ENCODE measurements at regions not wholly inside any gene's neighbourhood (a gene's known extent, or its start where the extent isn't known, plus 50 kb on each side); places are given as distances from the start of the nearest gene placed in this dataset.

GRCh38 chr17:45697076-45697475 lies 87.0 kb upstream of the CRHR1 start:
- no peak for TF ChIP-seq CTCF (IDR thresholded peaks at IDR 0.05)
- Mint-ChIP-seq H3K9me3 (ENCODE audit: low read depth) (no peaks in the 10 kb centered on the region), H3K4me1 (ENCODE audit: low read depth) (no peaks in the 10 kb centered on the region), H3K27me3 (ENCODE audit: low read depth) (peaks cover 42% of the 10 kb centered on the region), H3K27ac (ENCODE audit: unreplicated experiment) (no peak overlapping the region), H3K36me3 (ENCODE audit: low read depth) (peaks cover 2% of the 10 kb centered on the region), H3K4me3 (ENCODE audit: unreplicated experiment) (no peak overlapping the region)
- no peak for DNase-seq (ENCODE audit: low spot score)

GRCh38 chr17:45700171-45701090 lies 83.7 kb upstream of the CRHR1 start:
- H3K4me1 Mint-ChIP-seq (ENCODE audit: low read depth) = no peaks in the 10 kb centered on the region
- H3K27me3 Mint-ChIP-seq (ENCODE audit: low read depth) = peaks cover 42% of the 10 kb centered on the region
- H3K27ac Mint-ChIP-seq (ENCODE audit: unreplicated experiment) = no peak overlapping the region
- TF ChIP-seq CTCF (IDR thresholded peaks at IDR 0.05) = no peak
- no peaks in the 10 kb centered on the region for H3K9me3 Mint-ChIP-seq (ENCODE audit: low read depth)
- H3K4me3 Mint-ChIP-seq (ENCODE audit: unreplicated experiment) = no peak overlapping the region
- DNase-seq (ENCODE audit: low spot score) = no peak
- no peaks in the 10 kb centered on the region for H3K36me3 Mint-ChIP-seq (ENCODE audit: low read depth)

- TF ChIP-seq CTCF (IDR thresholded peaks at IDR 0.05) = no peak
- H3K4me3 Mint-ChIP-seq (ENCODE audit: unreplicated experiment) = no peak overlapping the region
- no peak for DNase-seq (ENCODE audit: low spot score)
Measured at GRCh38 chr17:45702666-45703266, 81.4 kb upstream of the CRHR1 start.

GRCh38 chr17:45703348-45703747 lies 80.8 kb upstream of the CRHR1 start:
- peaks cover 48% of the 10 kb centered on the region for H3K27me3 Mint-ChIP-seq (ENCODE audit: low read depth)
- H3K9me3 Mint-ChIP-seq (ENCODE audit: low read depth) = no peaks in the 10 kb centered on the region
- no peak overlapping the region for H3K4me3 Mint-ChIP-seq (ENCODE audit: unreplicated experiment)
- TF ChIP-seq CTCF (IDR thresholded peaks at IDR 0.05) = no peak
- no peaks in the 10 kb centered on the region for H3K36me3 Mint-ChIP-seq (ENCODE audit: low read depth)
- no peak for DNase-seq (ENCODE audit: low spot score)
- H3K4me1 Mint-ChIP-seq (ENCODE audit: low read depth) = no peaks in the 10 kb centered on the region
- H3K27ac Mint-ChIP-seq (ENCODE audit: unreplicated experiment) = no peak overlapping the region

More at GRCh38 chr17:45702666-45703266, 81.4 kb upstream of the CRHR1 start:
- no peak overlapping the region for H3K27ac Mint-ChIP-seq (ENCODE audit: unreplicated experiment)
- H3K4me1 Mint-ChIP-seq (ENCODE audit: low read depth) = no peaks in the 10 kb centered on the region
- no peaks in the 10 kb centered on the region for H3K36me3 Mint-ChIP-seq (ENCODE audit: low read depth)
- no peaks in the 10 kb centered on the region for H3K9me3 Mint-ChIP-seq (ENCODE audit: low read depth)
- H3K27me3 Mint-ChIP-seq (ENCODE audit: low read depth) = peaks cover 47% of the 10 kb centered on the region

- Mint-ChIP-seq H3K27ac (ENCODE audit: unreplicated experiment) (no peak overlapping the region), H3K36me3 (ENCODE audit: low read depth) (no peaks in the 10 kb centered on the region), H3K27me3 (ENCODE audit: low read depth) (peaks cover 45% of the 10 kb centered on the region), H3K9me3 (ENCODE audit: low read depth) (no peaks in the 10 kb centered on the region), H3K4me1 (ENCODE audit: low read depth) (no peaks in the 10 kb centered on the region), H3K4me3 (ENCODE audit: unreplicated experiment) (no peak overlapping the region)
- no peak for TF ChIP-seq CTCF (IDR thresholded peaks at IDR 0.05)
- DNase-seq (ENCODE audit: low spot score) = no peak
Measured at GRCh38 chr17:45703806-45704205, 80.3 kb upstream of the CRHR1 start.

Data from chondrocyte (in vitro differentiated cells).